Activated naive CD4-positive, alpha-beta T cell treated with anti-CD3 and anti-CD28 coated beads, Interleukin-2, amount 50 U/mL, for 72 hours (primary cell): ENCODE measurements at regions not wholly inside any gene's neighbourhood (a gene's known extent, or its start where the extent isn't known, plus 50 kb on each side); places are given as distances from the start of the nearest gene placed in this dataset.

Experiments used
- ATAC-seq, 2 donors: fragments of 150-1000 bp; cut with Tn5 transposase; 2 replicates each; pipeline ENCODE4 v1.10.0; 2021; ENCODE audit warnings: mild to moderate bottlenecking in 2 of 2, moderate library complexity in 2 of 2
- DNase-seq, 2 donors: peaks; one replicate each; pipeline ENCODE4 v3.0.0; 2021 to 2022; ENCODE audit warnings: low spot score in 2 of 2
- H3K27ac Mint-ChIP-seq, 2 donors: one replicate each; pipeline ENCODE4 v1.8.0; 2022; ENCODE audit warnings: mild to moderate bottlenecking in 2 of 2, mixed read lengths in 2 of 2
- H3K36me3 Mint-ChIP-seq, 2 donors: one replicate each; pipeline ENCODE4 v1.8.0; 2022; ENCODE audit warnings: mixed read lengths in 2 of 2
- H3K9me3 Mint-ChIP-seq, 2 donors: one replicate each; pipeline ENCODE4 v1.8.0; 2022; ENCODE audit warnings: mixed read lengths in 2 of 2

- no peak for ATAC-seq
- no peaks in the 10 kb centered on the region for H3K9me3 Mint-ChIP-seq
- no peak overlapping the region for H3K27ac Mint-ChIP-seq
- no peaks in the 10 kb centered on the region for H3K36me3 Mint-ChIP-seq
- DNase-seq = no peak
These were observed 89.4 kb upstream of the TNFAIP3 start for GRCh38 chr6:137777687-137778075.

- no peak for ATAC-seq
- no peaks in the 10 kb centered on the region for H3K9me3 Mint-ChIP-seq
- DNase-seq = no peak
- peak overlapping the region; percentile 45 to 64 for H3K27ac Mint-ChIP-seq
- no peaks in the 10 kb centered on the region for H3K36me3 Mint-ChIP-seq
These were observed 87.1 kb upstream of the TNFAIP3 start for GRCh38 chr6:137779982-137780381.

GRCh38 chr6:137780447-137781034 is 86.5 kb upstream of the TNFAIP3 start:
- peak overlapping the region in 1 of 2 donors; percentile 64 for H3K27ac Mint-ChIP-seq
- no peak for ATAC-seq
- H3K9me3 Mint-ChIP-seq = no peaks in the 10 kb centered on the region
- no peak for DNase-seq
- no peaks in the 10 kb centered on the region for H3K36me3 Mint-ChIP-seq

- peak overlapping the region; percentile 46 to 64 for H3K27ac Mint-ChIP-seq
- no peaks in the 10 kb centered on the region for H3K36me3 Mint-ChIP-seq
- no peaks in the 10 kb centered on the region for H3K9me3 Mint-ChIP-seq
- DNase-seq (no peak), ATAC-seq (no peak)
These were observed 85.4 kb upstream of the TNFAIP3 start for GRCh38 chr6:137781639-137782038.

- no peaks in the 10 kb centered on the region for H3K36me3 Mint-ChIP-seq
These were observed 84.7 kb upstream of the TNFAIP3 start for GRCh38 chr6:137782166-137783039.

GRCh38 chr6:137783710-137784109 is 83.3 kb upstream of the TNFAIP3 start:
- ATAC-seq (no peak), DNase-seq (no peak)
- Mint-ChIP-seq H3K27ac (no peak overlapping the region), H3K9me3 (no peaks in the 10 kb centered on the region), H3K36me3 (no peaks in the 10 kb centered on the region)

More at GRCh38 chr6:137782166-137783039, 84.7 kb upstream of the TNFAIP3 start:
- no peak for ATAC-seq
- H3K9me3 Mint-ChIP-seq = no peaks in the 10 kb centered on the region
- no peak overlapping the region for H3K27ac Mint-ChIP-seq
- no peak for DNase-seq

GRCh38 chr6:137784583-137784982 is 82.5 kb upstream of the TNFAIP3 start:
- no peak for ATAC-seq
- H3K27ac Mint-ChIP-seq = no peak overlapping the region
- H3K9me3 Mint-ChIP-seq = peaks cover 0 to 4% of the 10 kb centered on the region in 2 donors
- DNase-seq = no peak
- no peaks in the 10 kb centered on the region for H3K36me3 Mint-ChIP-seq

- DNase-seq = no peak
- Mint-ChIP-seq H3K9me3 (peaks cover 4 to 5% of the 10 kb centered on the region in 2 donors), H3K36me3 (peaks cover 0 to 7% of the 10 kb centered on the region in 2 donors), H3K27ac (no peak overlapping the region)
- ATAC-seq = no peak
These were observed 80.0 kb upstream of the TNFAIP3 start for GRCh38 chr6:137787016-137787415.

- peaks cover 4 to 5% of the 10 kb centered on the region in 2 donors for H3K9me3 Mint-ChIP-seq
- ATAC-seq (no peak), DNase-seq (no peak)
- H3K36me3 Mint-ChIP-seq = peaks cover 0 to 7% of the 10 kb centered on the region in 2 donors
- no peak overlapping the region for H3K27ac Mint-ChIP-seq
These were observed 78.8 kb upstream of the TNFAIP3 start for GRCh38 chr6:137788248-137788647.

GRCh38 chr6:137791281-137792159 is 75.5 kb upstream of the TNFAIP3 start:
- peak; percentile 23 to 40 for ATAC-seq
- no peak for DNase-seq
- peak overlapping the region in 1 of 2 donors; percentile 83 for H3K27ac Mint-ChIP-seq
- peaks cover 5 to 14% of the 10 kb centered on the region in 2 donors for H3K9me3 Mint-ChIP-seq
- peaks cover 7 to 15% of the 10 kb centered on the region in 2 donors for H3K36me3 Mint-ChIP-seq

- Mint-ChIP-seq H3K27ac (peak overlapping the region; percentile 11 to 83), H3K9me3 (peaks cover 5 to 14% of the 10 kb centered on the region in 2 donors), H3K36me3 (peaks cover 7 to 20% of the 10 kb centered on the region in 2 donors)
- no peak for DNase-seq
- peak; percentile 68 to 73 for ATAC-seq
These were observed 74.7 kb upstream of the TNFAIP3 start for GRCh38 chr6:137792160-137793033.

- peak overlapping the region in 1 of 2 donors; percentile 36 for H3K27ac Mint-ChIP-seq
- ATAC-seq = no peak
- no peak for DNase-seq
- H3K9me3 Mint-ChIP-seq = peaks cover 5 to 12% of the 10 kb centered on the region in 2 donors
- H3K36me3 Mint-ChIP-seq = peaks cover 7 to 20% of the 10 kb centered on the region in 2 donors
These were observed 73.1 kb upstream of the TNFAIP3 start for GRCh38 chr6:137793805-137794515.

- Mint-ChIP-seq H3K9me3 (peaks cover 5 to 10% of the 10 kb centered on the region in 2 donors), H3K36me3 (peaks cover 7 to 20% of the 10 kb centered on the region in 2 donors), H3K27ac (no peak overlapping the region)
- ATAC-seq = no peak
- no peak for DNase-seq
These were observed 72.4 kb upstream of the TNFAIP3 start for GRCh38 chr6:137794516-137795201.

- peaks cover 5 to 10% of the 10 kb centered on the region in 2 donors for H3K9me3 Mint-ChIP-seq
- no peak overlapping the region for H3K27ac Mint-ChIP-seq
- ATAC-seq (no peak), DNase-seq (no peak)
- H3K36me3 Mint-ChIP-seq = peaks cover 7 to 20% of the 10 kb centered on the region in 2 donors
These were observed 71.6 kb upstream of the TNFAIP3 start for GRCh38 chr6:137795501-137795900.

GRCh38 chr6:137798261-137798660 is 68.8 kb upstream of the TNFAIP3 start:
- ATAC-seq (no peak), DNase-seq (no peak)
- Mint-ChIP-seq H3K36me3 (peaks cover 3 to 22% of the 10 kb centered on the region in 2 donors), H3K9me3 (peaks cover 1 to 11% of the 10 kb centered on the region in 2 donors), H3K27ac (peak overlapping the region in 1 of 2 donors; percentile 83)
